Stimulated activated CD8-positive, alpha-beta memory T cell treated with anti-CD3 and anti-CD28 coated beads, Interleukin-7, amount 100 ng/mL, for 48 hours (primary cell): ENCODE measurements at regions not wholly inside any gene's neighbourhood (a gene's known extent, or its start where the extent isn't known, plus 50 kb on each side); places are given as distances from the start of the nearest gene placed in this dataset.

ENCODE experiments used
- DNase-seq, 2 donors: peaks; one replicate each; pipeline ENCODE4 v3.0.0-alpha.2; 2020; ENCODE audit warnings: low read depth in 1 of 2; ENCODE audit errors: extremely low read depth in 1 of 2

DNA sequence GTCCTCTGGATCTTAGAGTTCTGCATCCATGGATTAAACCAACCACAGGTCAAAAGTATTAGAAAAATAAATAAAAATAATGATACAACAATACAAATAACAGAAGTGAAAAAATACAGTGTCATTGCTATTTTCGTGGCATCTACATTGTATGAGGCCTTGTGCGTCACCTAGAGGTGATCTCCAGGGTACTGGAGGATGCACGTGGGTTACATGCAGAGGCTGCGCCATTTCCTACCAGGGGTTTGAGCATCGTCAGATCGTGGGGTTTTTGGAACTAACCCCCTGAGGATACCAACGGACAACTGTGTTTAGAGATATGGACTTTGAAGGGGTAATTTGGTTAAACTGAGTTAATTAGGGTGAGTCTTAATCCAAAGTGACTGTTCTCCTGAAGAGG is 224.7 kb downstream of the ENGASE start:
- no peak for DNase-seq

DNA sequence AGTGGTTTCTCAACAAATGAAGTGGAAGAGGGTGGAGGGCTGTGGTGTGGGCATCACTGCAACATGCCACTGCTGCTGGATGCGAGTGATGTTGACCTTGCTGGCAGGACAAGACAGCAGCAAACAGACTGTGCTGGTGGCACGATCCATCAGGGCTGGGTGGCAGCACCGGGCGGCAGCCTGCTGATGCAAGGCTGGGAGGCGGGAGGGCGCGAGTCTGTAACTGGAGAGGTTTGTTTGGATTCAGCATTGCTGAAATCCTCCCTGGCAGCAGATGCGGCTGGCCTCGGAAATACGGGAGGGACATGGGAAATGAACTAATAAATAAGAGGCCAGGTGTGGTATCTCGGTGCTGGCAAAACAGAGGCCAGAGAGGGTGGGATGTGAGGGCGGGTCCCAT is 224.2 kb downstream of the ENGASE start:
- DNase-seq, result no peak

GRCh38 chr17:79296243-79296642 is 221.6 kb downstream of the ENGASE start:
- DNase-seq, result no peak

DNA sequence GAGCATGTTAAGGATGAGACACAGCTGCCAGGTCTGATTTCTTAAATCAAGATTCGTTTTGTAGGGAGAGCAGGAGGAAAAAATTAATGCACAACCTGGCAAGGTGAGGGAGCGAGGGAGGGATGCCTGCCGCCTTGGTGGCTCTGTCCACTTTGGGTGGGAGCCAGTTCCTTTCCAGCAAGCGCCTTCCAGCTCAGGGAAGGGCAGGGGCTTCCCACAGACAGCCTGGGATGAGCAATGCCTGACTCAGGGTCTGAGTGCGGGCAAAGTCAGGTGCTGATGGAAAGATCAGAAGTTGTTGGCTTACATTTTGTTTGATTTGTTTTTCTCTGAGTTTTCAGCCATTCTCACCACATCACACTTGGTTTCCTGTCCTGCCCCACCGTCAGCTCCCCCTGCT is 220.7 kb downstream of the ENGASE start:
- no peak for DNase-seq

DNA sequence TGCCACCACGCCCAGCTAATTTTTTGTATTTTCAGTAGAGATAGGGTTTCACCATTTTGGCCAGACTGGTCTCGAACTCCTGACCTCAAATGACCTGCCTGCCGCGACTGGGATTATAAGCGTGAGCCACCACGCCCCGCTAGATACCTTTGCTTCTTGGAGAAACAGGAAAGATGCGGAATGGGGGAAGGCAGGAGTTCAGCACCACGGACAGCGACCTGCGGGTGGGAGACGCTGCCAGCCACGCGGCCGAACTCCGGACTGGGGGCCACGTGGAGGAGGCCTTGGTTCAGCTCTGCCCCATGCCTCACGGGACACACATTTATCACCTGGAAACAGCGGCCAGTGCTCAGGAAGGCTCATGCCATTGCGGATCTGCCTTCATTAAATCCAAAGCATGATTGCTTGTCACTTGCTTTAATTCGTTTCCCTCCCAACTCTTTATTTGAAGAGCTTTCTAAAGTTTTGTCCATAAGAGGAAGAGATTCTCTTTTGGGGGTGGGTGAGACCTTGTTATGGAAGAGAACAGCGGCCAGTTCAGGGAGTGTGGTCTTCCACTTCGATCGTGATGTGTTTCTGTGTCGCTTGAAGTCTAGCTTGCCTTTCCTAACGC is 219.9 kb downstream of the ENGASE start:
- peak in 1 of 2 donors; percentile 5 for DNase-seq

DNA sequence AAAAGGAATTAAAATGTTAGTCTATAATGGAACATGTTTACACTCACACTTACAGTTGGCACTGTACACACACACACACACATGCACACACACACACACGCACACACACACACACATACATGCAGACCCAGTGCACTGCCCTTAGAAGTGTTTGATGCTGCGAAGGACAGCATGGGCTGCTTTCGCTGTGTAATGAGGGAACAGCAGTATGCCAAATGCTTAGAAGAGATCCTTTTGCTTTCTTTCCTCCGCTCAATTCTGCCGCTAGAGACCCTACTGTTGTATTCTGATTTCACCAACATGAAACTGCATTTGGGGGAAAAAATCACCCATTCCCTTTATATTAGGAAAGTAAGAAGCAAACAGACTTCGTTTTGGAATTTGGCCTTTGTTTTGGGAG is 217.9 kb downstream of the ENGASE start:
- no peak for DNase-seq

DNA sequence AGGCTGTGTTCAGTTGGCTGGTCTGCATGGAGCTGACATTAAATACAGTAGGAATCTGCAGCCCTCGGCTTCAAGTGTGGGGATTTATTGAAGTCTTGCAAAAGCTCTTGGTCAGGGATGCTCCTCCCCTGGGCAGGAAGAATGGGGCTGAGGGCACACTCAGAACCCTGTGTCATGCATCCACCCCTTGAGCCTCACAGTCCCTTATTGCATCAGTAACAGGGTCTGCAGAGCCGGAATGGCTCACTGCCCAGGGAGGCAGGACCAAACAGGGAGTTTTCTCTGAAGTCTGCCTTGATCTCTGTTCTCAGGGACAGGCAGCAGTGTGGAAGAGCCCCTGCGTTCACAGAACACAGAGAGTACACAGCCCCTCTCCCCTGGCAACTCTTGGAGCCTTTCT is 216.8 kb downstream of the ENGASE start:
- DNase-seq, result no peak

DNA sequence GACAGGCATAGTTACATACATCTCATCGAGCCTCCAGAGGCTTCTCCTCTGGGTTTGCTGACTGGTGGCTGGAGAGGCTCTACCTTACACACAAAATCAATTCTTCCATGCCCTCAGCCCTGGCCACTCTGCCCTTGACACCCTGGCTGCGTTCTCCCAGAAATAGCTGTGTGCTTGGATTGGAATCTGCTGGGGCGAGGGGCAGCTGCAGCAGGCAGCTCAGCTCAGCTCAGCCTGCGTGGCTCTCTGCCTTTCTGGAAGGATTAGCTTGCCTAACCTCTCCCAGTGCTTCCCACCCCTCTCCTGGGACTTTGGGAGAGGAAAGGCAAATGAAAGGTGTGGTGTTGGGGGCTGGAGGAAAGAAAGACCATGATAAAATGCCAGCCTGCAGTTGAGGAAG is 216.1 kb downstream of the ENGASE start:
- no peak for DNase-seq

GRCh38 chr17:79288950-79289349 is 214.3 kb downstream of the ENGASE start:
- DNase-seq, result no peak

- DNase-seq, result no peak
Observed at GRCh38 chr17:79286440-79286839, 211.8 kb downstream of the ENGASE start.

GRCh38 chr17:79285973-79286372 is 211.3 kb downstream of the ENGASE start:
- DNase-seq, result no peak

DNA sequence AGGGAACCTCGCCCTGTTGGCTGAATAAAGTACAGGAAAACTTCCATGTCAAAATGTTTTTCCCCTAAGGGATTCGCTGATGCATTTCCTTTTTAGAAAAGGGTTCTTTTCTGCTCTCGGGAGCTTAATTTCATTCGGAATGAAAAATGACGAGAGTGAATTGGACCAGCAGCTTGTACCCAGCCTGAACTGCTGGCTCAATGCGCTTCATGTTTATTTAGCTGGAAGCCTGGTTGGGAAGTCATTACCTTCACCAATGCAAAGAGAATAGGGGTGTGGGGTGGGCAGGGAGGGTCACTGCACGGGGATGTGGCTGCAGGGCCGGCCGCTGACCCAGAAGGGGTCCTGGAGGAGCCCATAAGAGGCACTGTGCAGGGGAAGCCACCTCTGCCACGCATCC is 207.7 kb downstream of the ENGASE start:
- no peak for DNase-seq

DNA sequence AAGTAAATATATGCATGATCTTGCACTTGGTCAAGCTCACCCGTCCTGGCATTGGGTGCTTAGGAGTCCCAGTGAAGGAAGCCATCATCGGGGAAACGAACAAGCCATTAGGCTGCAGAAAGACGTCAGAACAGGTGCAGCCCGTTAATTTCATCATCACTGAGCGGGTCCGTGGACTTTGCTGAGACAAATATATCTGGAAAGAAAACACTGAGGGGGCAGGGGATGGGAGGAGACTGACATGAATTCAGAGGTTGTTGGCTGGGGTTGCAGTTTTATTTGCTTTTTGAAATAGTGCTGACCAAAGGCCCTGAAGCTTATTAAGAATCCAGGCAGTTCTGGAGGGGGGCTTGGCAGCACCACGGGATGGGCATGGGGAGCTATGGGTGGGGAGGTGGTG is 207.2 kb downstream of the ENGASE start:
- DNase-seq, result no peak

DNA sequence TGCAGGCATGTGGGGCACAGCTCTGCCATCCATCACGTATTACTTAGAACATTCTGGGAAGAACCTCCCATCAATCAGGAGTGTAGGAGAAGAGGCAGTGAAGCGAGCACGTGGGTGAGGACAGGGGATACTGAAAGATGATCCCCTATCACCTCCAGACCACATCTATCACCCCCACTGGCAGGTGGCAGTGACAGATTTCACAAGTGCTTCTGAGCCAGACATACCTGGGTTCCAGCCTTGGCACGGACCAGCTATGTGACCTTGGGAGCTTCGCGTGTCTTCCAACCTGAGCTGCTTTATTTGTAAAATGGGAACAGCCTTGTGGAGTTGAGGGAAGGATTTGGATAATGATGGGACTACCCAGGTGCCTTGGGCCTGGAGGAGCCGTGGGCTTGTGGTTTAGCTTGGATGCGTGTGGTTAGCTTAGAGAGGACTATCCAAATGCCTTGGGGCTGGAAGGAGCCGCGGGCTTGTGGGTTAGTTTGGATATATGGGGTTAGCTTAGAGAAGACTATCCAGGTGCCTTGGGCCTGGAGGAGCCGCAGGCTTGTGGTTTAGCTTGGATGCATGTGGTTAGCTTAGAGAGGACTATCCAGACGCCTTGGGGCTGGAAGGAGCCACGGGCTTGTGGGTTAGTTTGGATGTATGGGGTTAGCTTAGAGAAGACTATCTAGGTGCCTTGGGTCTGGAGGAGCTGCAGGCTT is 206.4 kb downstream of the ENGASE start:
- no peak for DNase-seq

- DNase-seq, result no peak
Observed at GRCh38 chr17:79280010-79280409, 205.4 kb downstream of the ENGASE start.

- DNase-seq, result no peak
Observed at GRCh38 chr17:79279320-79279719, 204.7 kb downstream of the ENGASE start.

DNA sequence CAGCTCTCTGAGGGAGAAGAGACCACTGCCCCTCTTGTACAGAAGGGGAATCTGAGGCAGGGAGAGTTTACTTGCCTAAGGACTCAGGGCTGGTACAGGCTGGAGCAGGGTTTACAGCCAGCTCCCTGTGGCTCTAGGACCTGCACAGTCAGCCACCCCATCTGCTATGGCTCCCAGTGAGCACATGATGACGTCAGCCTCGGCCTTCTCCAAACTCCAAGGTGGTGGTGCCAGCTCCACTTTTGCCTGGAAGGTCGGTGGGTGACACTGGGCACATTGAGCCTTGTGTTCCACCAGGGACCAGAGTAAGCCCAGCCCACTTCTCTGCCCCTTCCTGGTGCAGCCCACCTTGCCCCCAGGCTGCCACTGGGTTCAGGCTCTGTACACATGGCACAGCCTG is 202.2 kb downstream of the ENGASE start:
- no peak for DNase-seq

GRCh38 chr17:79273660-79274059 is 199.0 kb downstream of the ENGASE start:
- DNase-seq, result no peak

GRCh38 chr17:79272666-79273219 is 198.1 kb downstream of the ENGASE start:
- no peak for DNase-seq

DNA sequence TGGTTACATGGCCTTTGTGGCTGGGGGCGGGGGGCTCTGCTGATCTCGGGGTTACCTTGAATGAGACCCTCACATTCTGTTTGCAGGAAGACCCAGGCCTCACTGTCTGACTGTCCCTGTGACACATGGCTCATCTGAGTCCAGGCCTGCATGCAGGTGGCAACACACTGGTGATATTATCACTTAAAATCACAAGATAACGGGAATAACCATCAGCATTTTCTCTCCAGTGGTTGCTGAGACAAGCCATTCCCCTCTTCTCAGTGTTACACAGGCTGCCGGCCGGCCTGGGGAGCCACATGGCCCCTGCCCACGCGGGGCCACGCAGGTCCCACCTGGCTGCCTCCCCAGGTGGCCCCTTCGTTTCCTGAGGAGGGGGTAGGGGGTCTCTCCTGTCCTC is 197.6 kb downstream of the ENGASE start:
- DNase-seq, result no peak

GRCh38 chr17:79269620-79270019 is 195.0 kb downstream of the ENGASE start:
- no peak for DNase-seq

- DNase-seq, result no peak
Observed at GRCh38 chr17:79263191-79263590, 188.6 kb downstream of the ENGASE start.

GRCh38 chr17:79262624-79263023 is 188.0 kb downstream of the ENGASE start:
- DNase-seq, result no peak
